Thyroid gland (tissue), 4 donors: ENCODE measurements at regions not wholly inside any gene's neighbourhood (a gene's known extent, or its start where the extent isn't known, plus 50 kb on each side); places are given as distances from the start of the nearest gene placed in this dataset.

Experiments used
- CTCF ChIP-seq, 6 experiments: fragments of 200-600 bp in 3 of 6; fragments of 450-650 bp in 3 of 6; sonication (generic) in 3 of 6; IDR thresholded peaks; one replicate each; pipeline ENCODE4 v1.5.1; 2016 to 2019; ENCODE audit warnings: antibody characterized with exemption in 6 of 6, mild to moderate bottlenecking in 2 of 6, inconsistent platforms in 1 of 6, moderate library complexity in 1 of 6
- POLR2A ChIP-seq, 2 donors: fragments of 450-650 bp; IDR thresholded peaks; one replicate each; pipeline ENCODE4 v1.6.1; 2017; ENCODE audit warnings: antibody characterized with exemption in 2 of 2, mild to moderate bottlenecking in 2 of 2, moderate library complexity in 1 of 2

- TF ChIP-seq CTCF (IDR thresholded peaks at IDR 0.05) (no peak), POLR2A (IDR thresholded peaks at IDR 0.05) (no peak)
Measured at GRCh38 chr6:139776041-139776440, 401.6 kb upstream of the CITED2 start.
